Esophagus muscularis mucosa (tissue), 4 donors: ENCODE measurements at regions not wholly inside any gene's neighbourhood (a gene's known extent, or its start where the extent isn't known, plus 50 kb on each side); places are given as distances from the start of the nearest gene placed in this dataset.

Experiments used
- EP300 ChIP-seq: sonication (generic); formaldehyde crosslinking; IDR thresholded peaks from one replicate; pipeline ENCODE4 v1.6.1; 2017; ENCODE audit warnings: antibody characterized with exemption
- POLR2A ChIP-seq: fragments of 450-650 bp; IDR thresholded peaks from one replicate; pipeline ENCODE4 v1.6.1; 2017; ENCODE audit warnings: antibody characterized with exemption, moderate library complexity, mild to moderate bottlenecking, low read depth
- POLR2AphosphoS5 ChIP-seq, 2 donors: sonication (generic); formaldehyde crosslinking; IDR thresholded peaks; one replicate each; pipeline ENCODE4 v1.6.1; 2017; ENCODE audit warnings: antibody characterized with exemption in 2 of 2
- TF ChIP-seq, protein P1 (sequence below), 3 experiments: fragments of 200-600 bp in 2 of 3; fragments of 450-650 bp in 1 of 3; sonication (generic) in 2 of 3; IDR thresholded peaks; one replicate each; pipeline ENCODE4 v1.5.1; 2017 to 2019; ENCODE audit warnings: antibody characterized with exemption in 3 of 3, mild to moderate bottlenecking in 2 of 3, moderate library complexity in 1 of 3

DNA sequence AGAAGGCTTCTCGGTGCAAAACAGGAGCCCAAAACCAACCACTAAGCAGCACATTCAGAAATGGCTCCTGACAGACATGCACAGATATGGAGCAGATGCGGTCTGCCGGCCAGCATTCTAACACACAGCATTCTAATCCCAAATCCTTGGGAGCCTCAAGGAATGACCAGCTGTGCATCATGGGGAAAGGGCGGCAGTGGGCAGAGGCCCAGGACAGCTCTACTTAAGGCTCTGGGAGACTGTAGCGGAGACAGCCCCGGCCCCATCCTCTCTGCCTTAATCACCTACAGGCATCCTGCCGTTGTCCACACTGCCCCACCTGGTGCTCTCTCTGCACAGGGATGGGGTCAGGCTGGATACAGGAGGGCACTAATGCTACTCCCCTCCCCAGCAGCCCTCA is 1016.0 kb downstream of the UQCRFS1 start:
- TF ChIP-seq, protein P1, sequence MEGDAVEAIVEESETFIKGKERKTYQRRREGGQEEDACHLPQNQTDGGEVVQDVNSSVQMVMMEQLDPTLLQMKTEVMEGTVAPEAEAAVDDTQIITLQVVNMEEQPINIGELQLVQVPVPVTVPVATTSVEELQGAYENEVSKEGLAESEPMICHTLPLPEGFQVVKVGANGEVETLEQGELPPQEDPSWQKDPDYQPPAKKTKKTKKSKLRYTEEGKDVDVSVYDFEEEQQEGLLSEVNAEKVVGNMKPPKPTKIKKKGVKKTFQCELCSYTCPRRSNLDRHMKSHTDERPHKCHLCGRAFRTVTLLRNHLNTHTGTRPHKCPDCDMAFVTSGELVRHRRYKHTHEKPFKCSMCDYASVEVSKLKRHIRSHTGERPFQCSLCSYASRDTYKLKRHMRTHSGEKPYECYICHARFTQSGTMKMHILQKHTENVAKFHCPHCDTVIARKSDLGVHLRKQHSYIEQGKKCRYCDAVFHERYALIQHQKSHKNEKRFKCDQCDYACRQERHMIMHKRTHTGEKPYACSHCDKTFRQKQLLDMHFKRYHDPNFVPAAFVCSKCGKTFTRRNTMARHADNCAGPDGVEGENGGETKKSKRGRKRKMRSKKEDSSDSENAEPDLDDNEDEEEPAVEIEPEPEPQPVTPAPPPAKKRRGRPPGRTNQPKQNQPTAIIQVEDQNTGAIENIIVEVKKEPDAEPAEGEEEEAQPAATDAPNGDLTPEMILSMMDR (IDR thresholded peaks at IDR 0.05), result no peak
- TF ChIP-seq POLR2A, result no peak
- no peak for TF ChIP-seq POLR2AphosphoS5 (IDR thresholded peaks at IDR 0.05)
- TF ChIP-seq EP300, result no peak
